KOPT-K1 (cell line): ENCODE measurements at regions not wholly inside any gene's neighbourhood (a gene's known extent, or its start where the extent isn't known, plus 50 kb on each side); places are given as distances from the start of the nearest gene placed in this dataset.

Experiments
- H3K27ac ChIP-seq: fragments of 200-600 bp; sonication (generic); 2 replicates; pipeline ENCODE4 v1.5.1; 2016; ENCODE audit warnings: antibody characterized with exemption, mild to moderate bottlenecking, low read depth, low read length; ENCODE audit not compliant: poor library complexity, severe bottlenecking
- H3K36me3 ChIP-seq: fragments of 200-600 bp; sonication (generic); 2 replicates; pipeline ENCODE4 v1.5.1; 2017; ENCODE audit warnings: antibody characterized with exemption, mild to moderate bottlenecking, low read length, moderate library complexity; ENCODE audit not compliant: insufficient read depth
- H3K9me3 ChIP-seq: fragments of 200-600 bp; sonication (generic); 2 replicates; pipeline ENCODE4 v1.5.1; 2017; ENCODE audit warnings: antibody characterized with exemption, low read length, mild to moderate bottlenecking; ENCODE audit not compliant: insufficient read depth, poor library complexity, severe bottlenecking

GRCh38 chr1:229192031-229192430 lies 78.9 kb upstream of the RAB4A start:
- no peak overlapping the region for H3K27ac ChIP-seq
- H3K9me3 ChIP-seq = no peaks in the 10 kb centered on the region
- H3K36me3 ChIP-seq = no peaks in the 10 kb centered on the region

- H3K36me3 ChIP-seq = no peaks in the 10 kb centered on the region
- no peaks in the 10 kb centered on the region for H3K9me3 ChIP-seq
- no peak overlapping the region for H3K27ac ChIP-seq
These were observed 78.1 kb upstream of the RAB4A start for GRCh38 chr1:229192853-229193252.

- no peaks in the 10 kb centered on the region for H3K9me3 ChIP-seq
- H3K36me3 ChIP-seq = no peaks in the 10 kb centered on the region
- H3K27ac ChIP-seq = no peak overlapping the region
These were observed 76.8 kb upstream of the RAB4A start for GRCh38 chr1:229194096-229194495.

GRCh38 chr1:229195246-229195645 lies 75.7 kb upstream of the RAB4A start:
- Histone ChIP-seq H3K9me3 (no peaks in the 10 kb centered on the region), H3K27ac (no peak overlapping the region), H3K36me3 (no peaks in the 10 kb centered on the region)

- H3K27ac ChIP-seq = no peak overlapping the region
- no peaks in the 10 kb centered on the region for H3K9me3 ChIP-seq
- H3K36me3 ChIP-seq = no peaks in the 10 kb centered on the region
These were observed 74.3 kb upstream of the RAB4A start for GRCh38 chr1:229196404-229197264.

GRCh38 chr1:229197265-229197585 lies 73.7 kb upstream of the RAB4A start:
- Histone ChIP-seq H3K36me3 (no peaks in the 10 kb centered on the region), H3K9me3 (no peaks in the 10 kb centered on the region), H3K27ac (no peak overlapping the region)

- H3K9me3 ChIP-seq = no peaks in the 10 kb centered on the region
- no peaks in the 10 kb centered on the region for H3K36me3 ChIP-seq
- no peak overlapping the region for H3K27ac ChIP-seq
These were observed 71.4 kb upstream of the RAB4A start for GRCh38 chr1:229199261-229200243.

GRCh38 chr1:229203030-229203751 lies 67.7 kb upstream of the RAB4A start:
- Histone ChIP-seq H3K27ac (no peak overlapping the region), H3K9me3 (no peaks in the 10 kb centered on the region), H3K36me3 (no peaks in the 10 kb centered on the region)

GRCh38 chr1:229203991-229204632 lies 66.8 kb upstream of the RAB4A start:
- Histone ChIP-seq H3K36me3 (no peaks in the 10 kb centered on the region), H3K9me3 (no peaks in the 10 kb centered on the region), H3K27ac (no peak overlapping the region)

GRCh38 chr1:229204921-229205777 lies 65.8 kb upstream of the RAB4A start:
- no peaks in the 10 kb centered on the region for H3K36me3 ChIP-seq
- no peaks in the 10 kb centered on the region for H3K9me3 ChIP-seq
- no peak overlapping the region for H3K27ac ChIP-seq

GRCh38 chr1:229205854-229206253 lies 65.1 kb upstream of the RAB4A start:
- Histone ChIP-seq H3K9me3 (no peaks in the 10 kb centered on the region), H3K27ac (no peak overlapping the region), H3K36me3 (no peaks in the 10 kb centered on the region)

- Histone ChIP-seq H3K9me3 (no peaks in the 10 kb centered on the region), H3K36me3 (no peaks in the 10 kb centered on the region), H3K27ac (no peak overlapping the region)
These were observed 63.0 kb upstream of the RAB4A start for GRCh38 chr1:229207916-229208315.

GRCh38 chr1:229208481-229208880 lies 62.4 kb upstream of the RAB4A start:
- Histone ChIP-seq H3K9me3 (no peaks in the 10 kb centered on the region), H3K36me3 (no peaks in the 10 kb centered on the region), H3K27ac (no peak overlapping the region)

- no peaks in the 10 kb centered on the region for H3K36me3 ChIP-seq
- H3K9me3 ChIP-seq = no peaks in the 10 kb centered on the region
- H3K27ac ChIP-seq = no peak overlapping the region
These were observed 61.5 kb upstream of the RAB4A start for GRCh38 chr1:229209386-229209785.
